MM.1S (cell line): ENCODE measurements at regions not wholly inside any gene's neighbourhood (a gene's known extent, or its start where the extent isn't known, plus 50 kb on each side); places are given as distances from the start of the nearest gene placed in this dataset.

Source experiments
- DNase-seq: peaks from one replicate; pipeline ENCODE4 v3.0.0-alpha.2; 2015
- H2AFZ ChIP-seq: fragments of 300-600 bp; sonication (generic); 2 replicates; pipeline ENCODE4 v1.6.0; 2016; ENCODE audit warnings: antibody characterized with exemption, low read length
- H3F3A ChIP-seq: fragments of 300-600 bp; sonication (generic); 2 replicates; pipeline ENCODE4 v1.6.1; 2016; ENCODE audit warnings: mild to moderate bottlenecking, antibody characterized with exemption, low read length, moderate library complexity, mixed read lengths; ENCODE audit not compliant: insufficient read depth
- H3K27ac ChIP-seq: fragments of 300-600 bp; sonication (generic); 2 replicates; pipeline ENCODE4 v1.5.1; 2016; ENCODE audit warnings: mild to moderate bottlenecking, low read length
- H3K27me3 ChIP-seq: fragments of 300-600 bp; sonication (generic); replicated peaks from 2 replicates; pipeline ENCODE4 v1.6.0; 2016; ENCODE audit warnings: low read length; ENCODE audit not compliant: insufficient read depth
- H3K36me3 ChIP-seq: fragments of 300-600 bp; sonication (generic); replicated peaks from 2 replicates; pipeline ENCODE4 v1.6.1; 2016; ENCODE audit warnings: mild to moderate bottlenecking, low read length, mixed read lengths; ENCODE audit not compliant: insufficient read depth
- H3K4me1 ChIP-seq: fragments of 300-600 bp; sonication (generic); 2 replicates; pipeline ENCODE4 v1.6.1; 2016; ENCODE audit warnings: low read length, mixed read lengths
- H3K4me2 ChIP-seq: fragments of 300-600 bp; sonication (generic); 2 replicates; pipeline ENCODE4 v1.6.0; 2016; ENCODE audit warnings: low read depth, low read length
- H3K4me3 ChIP-seq: fragments of 300-600 bp; sonication (generic); 2 replicates; pipeline ENCODE4 v1.5.1; 2016; ENCODE audit warnings: low read length, mixed read lengths
- H3K79me2 ChIP-seq: fragments of 300-600 bp; sonication (generic); 2 replicates; pipeline ENCODE4 v1.6.1; 2016; ENCODE audit warnings: mixed run types, low read length, mixed read lengths
- H3K9ac ChIP-seq: fragments of 300-600 bp; sonication (generic); 2 replicates; pipeline ENCODE4 v1.6.1; 2016; ENCODE audit warnings: low read length, mixed read lengths
- H3K9me2 ChIP-seq: fragments of 300-600 bp; sonication (generic); replicated peaks from 2 replicates; pipeline ENCODE4 v1.6.1; 2016; ENCODE audit warnings: mild to moderate bottlenecking, low read length, mixed read lengths; ENCODE audit not compliant: insufficient read depth
- H3K9me3 ChIP-seq: fragments of 300-600 bp; sonication (generic); replicated peaks from 2 replicates; pipeline ENCODE4 v1.6.1; 2016; ENCODE audit warnings: mild to moderate bottlenecking, low read length, mixed read lengths; ENCODE audit not compliant: insufficient read depth
- H4K20me1 ChIP-seq: fragments of 300-600 bp; sonication (generic); 2 replicates; pipeline ENCODE4 v1.6.1; 2016; ENCODE audit warnings: mild to moderate bottlenecking, low read length, moderate library complexity, mixed read lengths; ENCODE audit not compliant: insufficient read depth
- CTCF ChIP-seq: fragments of 300-600 bp; sonication (generic); IDR thresholded peaks from 2 replicates; pipeline ENCODE4 v1.5.1; 2016; ENCODE audit warnings: antibody characterized with exemption, low read length, mixed read lengths
- EZH2 ChIP-seq: fragments of 300-600 bp; sonication (generic); optimal IDR thresholded peaks from 2 replicates; pipeline ENCODE3; 2017; ENCODE audit warnings: low read depth, mild to moderate bottlenecking, antibody characterized with exemption, low read length, mixed read lengths
- EZH2phosphoT487 ChIP-seq: fragments of 300-600 bp; sonication (generic); IDR thresholded peaks from 2 replicates; pipeline ENCODE4 v1.6.1; 2018; ENCODE audit warnings: antibody characterized with exemption, low read length

DNA sequence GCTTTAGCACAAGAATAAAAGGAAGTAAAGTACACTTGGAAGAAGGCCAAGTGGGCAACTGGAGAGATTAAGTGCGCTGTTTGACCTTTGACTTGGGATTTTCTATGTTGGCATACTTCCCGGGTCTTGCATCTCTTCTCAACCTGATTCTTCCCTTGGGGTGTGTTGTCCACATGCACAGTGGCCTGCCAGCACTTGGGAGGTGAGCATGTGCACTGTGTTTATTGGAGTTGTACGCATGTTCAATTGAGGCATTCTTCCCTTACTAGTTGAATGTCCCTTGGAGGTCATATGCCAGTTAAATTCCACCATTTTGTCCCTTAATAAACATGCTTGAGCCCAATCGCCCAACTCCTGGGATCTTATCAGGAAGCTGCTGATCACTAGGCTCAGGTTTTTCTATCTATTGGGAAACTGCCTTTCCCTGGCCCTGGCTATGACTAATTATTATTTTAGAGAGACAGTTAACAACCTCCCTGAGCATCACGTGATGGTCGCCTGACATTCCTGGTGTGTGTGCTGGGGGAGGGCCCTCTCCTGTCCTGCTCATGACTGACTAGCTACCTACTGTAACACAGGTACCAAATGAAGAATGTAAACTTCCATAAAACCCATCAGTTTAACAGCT lies 62.5 kb upstream of the RAPGEF4 start:
- Histone ChIP-seq H3K4me2 (no peak overlapping the region), H3K4me3 (no peak overlapping the region), H3K36me3 (no peaks in the 10 kb centered on the region), H2AFZ (no peak overlapping the region), H3K79me2 (no peaks in the 10 kb centered on the region), H3K4me1 (peaks cover 4% of the 10 kb centered on the region; the same call in 1 of the 2 replicates), H3K27me3 (no peaks in the 10 kb centered on the region), H3F3A (no peaks in the 10 kb centered on the region), H4K20me1 (no peaks in the 10 kb centered on the region), H3K9me2 (no peaks in the 10 kb centered on the region), H3K27ac (no peak overlapping the region), H3K9me3 (no peaks in the 10 kb centered on the region), H3K9ac (no peak overlapping the region)
- TF ChIP-seq EZH2 (no peak), EZH2phosphoT487 (no peak), CTCF (no peak)
- no peak for DNase-seq

GRCh38 chr2:172674034-172674967 lies 61.3 kb upstream of the RAPGEF4 start:
- peak; percentile 83 for TF ChIP-seq CTCF
- TF ChIP-seq EZH2phosphoT487 = no peak
- no peak for TF ChIP-seq EZH2
- H3K4me1 ChIP-seq = peaks cover 4% of the 10 kb centered on the region; the same call in 1 of the 2 replicates
- H3F3A ChIP-seq = no peaks in the 10 kb centered on the region
- H3K9me3 ChIP-seq = no peaks in the 10 kb centered on the region
- DNase-seq = peak; percentile 64
- no peaks in the 10 kb centered on the region for H3K79me2 ChIP-seq
- H2AFZ ChIP-seq = peak overlapping the region; percentile 74
- H4K20me1 ChIP-seq = no peaks in the 10 kb centered on the region
- H3K27me3 ChIP-seq = no peaks in the 10 kb centered on the region
- H3K27ac ChIP-seq = no peak overlapping the region
- H3K4me3 ChIP-seq = peak overlapping the region; percentile 38
- H3K36me3 ChIP-seq = no peaks in the 10 kb centered on the region
- peak overlapping the region; percentile 48; the same call in 1 of the 2 replicates for H3K4me2 ChIP-seq
- H3K9ac ChIP-seq = peak overlapping the region; percentile 11; the same call in 1 of the 2 replicates
- no peaks in the 10 kb centered on the region for H3K9me2 ChIP-seq

DNA sequence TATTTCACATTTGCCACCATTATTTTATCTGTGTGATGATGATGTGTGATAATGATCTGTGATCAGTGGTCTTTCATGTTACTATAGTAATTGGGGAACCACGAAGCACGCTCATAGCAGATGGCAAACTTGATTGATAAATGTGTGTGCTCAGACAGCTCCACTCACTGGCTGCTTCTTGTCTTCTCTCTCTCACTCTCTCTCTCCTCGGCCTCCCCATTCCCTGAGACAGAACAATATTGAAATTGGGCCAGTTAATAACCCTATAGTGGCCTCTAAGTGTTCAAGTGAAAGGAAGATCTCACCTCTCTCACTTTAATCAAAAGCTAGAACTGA lies 60.7 kb upstream of the RAPGEF4 start:
- H3K4me2 ChIP-seq = peak overlapping the region; percentile 48; the same call in 1 of the 2 replicates
- H2AFZ ChIP-seq = peak overlapping the region; percentile 74
- H3K9ac ChIP-seq = no peak overlapping the region
- H3K36me3 ChIP-seq = no peaks in the 10 kb centered on the region
- H3K79me2 ChIP-seq = no peaks in the 10 kb centered on the region
- no peaks in the 10 kb centered on the region for H3F3A ChIP-seq
- H3K27ac ChIP-seq = no peak overlapping the region
- no peak for DNase-seq
- H3K9me3 ChIP-seq = no peaks in the 10 kb centered on the region
- H3K9me2 ChIP-seq = no peaks in the 10 kb centered on the region
- TF ChIP-seq EZH2 (no peak), CTCF (0 out of 2 replicates have a peak, but pooled peaks have one; percentile 5)
- H3K4me3 ChIP-seq = peak overlapping the region; percentile 3; the same call in 1 of the 2 replicates
- no peaks in the 10 kb centered on the region for H3K27me3 ChIP-seq
- peaks cover 4% of the 10 kb centered on the region; the same call in 1 of the 2 replicates for H3K4me1 ChIP-seq
- H4K20me1 ChIP-seq = no peaks in the 10 kb centered on the region
